Thymus (tissue), 11 donors: ENCODE measurements at regions not wholly inside any gene's neighbourhood (a gene's known extent, or its start where the extent isn't known, plus 50 kb on each side); places are given as distances from the start of the nearest gene placed in this dataset.
"Not testable (repeated sequence)": the region's sequence is repeated elsewhere in the genome, so short reads cannot be mapped to it uniquely, and the experiment has no call there.

ENCODE experiments used
- DNase-seq, 9 donors: peaks; one replicate each; pipeline ENCODE4 v3.0.0-alpha.2; 2013; ENCODE audit warnings: low spot score in 9 of 9, low read depth in 6 of 9, missing footprints in 1 of 9
- H3K27ac ChIP-seq, 2 donors: one replicate each; pipeline ENCODE4 v1.5.1; 2013; ENCODE audit warnings: control low read depth in 1 of 2, low read depth in 1 of 2, low read length in 1 of 2, mild to moderate bottlenecking in 1 of 2, moderate library complexity in 1 of 2
- H3K27me3 ChIP-seq, 2 donors: one replicate each; pipeline ENCODE4 v1.5.1; 2013; ENCODE audit warnings: low read length in 1 of 2; ENCODE audit not compliant: control insufficient read depth in 2 of 2, insufficient read depth in 1 of 2
- H3K36me3 ChIP-seq, 2 donors: one replicate each; pipeline ENCODE4 v1.5.1; 2013; ENCODE audit warnings: low read length in 1 of 2, mild to moderate bottlenecking in 1 of 2, moderate library complexity in 1 of 2; ENCODE audit not compliant: control insufficient read depth in 2 of 2, insufficient read depth in 2 of 2
- H3K4me1 ChIP-seq, 2 donors: one replicate each; pipeline ENCODE4 v1.5.1; 2013; ENCODE audit warnings: low read length in 2 of 2; ENCODE audit not compliant: control insufficient read depth in 2 of 2, insufficient read depth in 2 of 2
- H3K4me3 ChIP-seq, 2 donors: one replicate each; pipeline ENCODE4 v1.5.1; 2013; ENCODE audit warnings: low read length in 2 of 2, control low read depth in 1 of 2, mild to moderate bottlenecking in 1 of 2
- H3K9me3 ChIP-seq, 2 donors: one replicate each; pipeline ENCODE4 v1.5.1; 2013; ENCODE audit warnings: low read length in 1 of 2, mild to moderate bottlenecking in 1 of 2; ENCODE audit not compliant: control insufficient read depth in 2 of 2, insufficient read depth in 1 of 2
- WGBS: extraction: QIAGEN DNeasy Blood & Tissue Kit; methylation state at CpG from one replicate; pipeline ENCODE4 v1.1.7; 2013; 5-methylcytosine and 5-hydroxymethylcytosine counted together
- donor health status: healthy.

DNA sequence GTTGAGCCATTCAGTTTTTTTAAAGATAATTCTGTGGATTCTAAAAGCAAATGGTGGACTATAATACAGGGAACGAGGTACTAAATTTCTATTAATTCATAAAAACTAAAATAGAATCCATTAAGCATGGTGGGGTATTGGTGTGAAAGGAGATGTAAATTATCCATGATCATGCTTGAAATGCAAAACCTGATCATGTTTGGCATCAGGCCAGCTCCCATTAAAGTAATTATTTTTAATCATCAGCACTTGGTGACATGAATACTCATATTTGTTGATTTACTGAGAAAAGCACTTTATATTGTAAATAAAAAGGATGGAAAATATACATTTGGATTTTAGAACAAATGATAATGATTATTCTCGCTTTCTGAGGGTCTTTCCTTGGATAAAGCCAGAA is 232.3 kb upstream of the MEIS1 start:
- H3K27ac ChIP-seq: no peak overlapping the region
- 88% methylated on average over 2 of the region's 2 CpGs for WGBS
- H3K9me3 ChIP-seq: no peaks in the 10 kb centered on the region
- no peaks in the 10 kb centered on the region for H3K36me3 ChIP-seq
- H3K4me1 ChIP-seq: no peaks in the 10 kb centered on the region
- no peak overlapping the region for H3K4me3 ChIP-seq
- H3K27me3 ChIP-seq: no peaks in the 10 kb centered on the region
- no peak for DNase-seq

DNA sequence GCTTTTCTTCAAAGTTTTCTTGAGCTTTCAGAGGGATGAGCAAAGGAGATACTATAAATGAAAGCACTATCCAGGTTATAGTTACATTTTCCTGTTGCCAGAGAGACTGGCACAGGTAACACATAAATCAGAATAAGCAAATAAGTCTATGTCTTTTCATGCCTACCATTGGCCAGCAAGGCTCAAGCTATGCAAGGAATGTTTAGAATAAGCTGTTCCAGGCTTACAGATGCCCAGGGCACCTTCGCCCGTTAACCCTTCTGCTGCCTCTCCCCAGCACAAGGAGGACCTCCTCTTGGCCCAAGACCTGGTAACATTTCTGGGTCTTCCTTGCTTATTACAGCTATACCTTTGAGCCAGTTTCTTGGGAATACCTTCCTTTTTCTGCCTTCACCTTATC is 233.7 kb upstream of the MEIS1 start:
- no peaks in the 10 kb centered on the region for H3K36me3 ChIP-seq
- WGBS: 91% methylated on average over 2 of the region's 2 CpGs

DNA sequence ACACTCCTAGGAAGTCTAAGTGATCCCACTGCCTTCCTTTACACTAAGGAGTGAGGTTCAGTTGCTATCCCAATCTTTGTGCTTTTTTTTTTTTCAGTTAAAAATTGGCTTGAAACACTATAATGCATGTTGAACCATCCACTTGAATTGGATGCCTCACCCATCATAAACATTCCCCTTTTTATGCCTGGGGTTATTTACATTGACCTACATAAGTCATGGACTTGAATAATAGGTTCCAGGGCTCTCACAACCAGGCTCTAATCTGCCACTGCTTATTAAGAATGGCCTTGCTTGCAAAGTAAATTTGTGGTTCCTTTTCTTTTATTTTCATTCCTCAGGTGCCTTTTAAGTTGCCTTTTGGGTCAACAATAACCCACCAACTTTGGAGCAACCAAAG is 236.1 kb upstream of the MEIS1 start:
- Histone ChIP-seq H3K9me3 (no peaks in the 10 kb centered on the region), H3K27me3 (no peaks in the 10 kb centered on the region), H3K27ac (no peak overlapping the region), H3K4me3 (no peak overlapping the region), H3K4me1 (no peaks in the 10 kb centered on the region), H3K36me3 (no peaks in the 10 kb centered on the region)
- DNase-seq: no peak

More for the DNA sequence above, 233.7 kb upstream of the MEIS1 start:
- Histone ChIP-seq H3K27me3 (no peaks in the 10 kb centered on the region), H3K9me3 (no peaks in the 10 kb centered on the region), H3K27ac (no peak overlapping the region), H3K4me3 (no peak overlapping the region), H3K4me1 (no peaks in the 10 kb centered on the region)
- no peak for DNase-seq

DNA sequence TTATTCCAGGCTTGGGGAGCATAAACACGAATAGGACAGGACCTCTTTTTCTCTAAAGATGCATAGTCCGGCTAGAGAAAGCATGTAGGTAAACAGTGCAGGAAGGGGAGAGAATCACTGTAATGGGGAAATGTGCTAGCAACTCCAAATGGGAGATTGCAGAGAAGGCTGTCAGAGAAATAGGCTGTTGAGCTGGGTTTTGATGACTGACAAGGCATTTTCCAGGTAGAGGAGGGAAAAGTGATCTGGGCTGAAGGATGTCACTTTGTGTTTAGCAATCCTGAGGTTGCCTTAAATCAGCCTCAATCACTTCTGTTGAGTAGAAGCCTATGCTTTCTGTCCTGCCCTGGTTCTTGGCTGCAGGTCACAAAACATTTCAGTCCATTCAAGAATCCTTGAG is 242.0 kb upstream of the MEIS1 start:
- no peaks in the 10 kb centered on the region for H3K27me3 ChIP-seq
- H3K36me3 ChIP-seq: no peaks in the 10 kb centered on the region
- no peak overlapping the region for H3K4me3 ChIP-seq
- no peak overlapping the region for H3K27ac ChIP-seq
- no peak for DNase-seq
- no peaks in the 10 kb centered on the region for H3K9me3 ChIP-seq
- WGBS: 89% methylated on average over 2 of the region's 2 CpGs
- H3K4me1 ChIP-seq: no peaks in the 10 kb centered on the region

DNA sequence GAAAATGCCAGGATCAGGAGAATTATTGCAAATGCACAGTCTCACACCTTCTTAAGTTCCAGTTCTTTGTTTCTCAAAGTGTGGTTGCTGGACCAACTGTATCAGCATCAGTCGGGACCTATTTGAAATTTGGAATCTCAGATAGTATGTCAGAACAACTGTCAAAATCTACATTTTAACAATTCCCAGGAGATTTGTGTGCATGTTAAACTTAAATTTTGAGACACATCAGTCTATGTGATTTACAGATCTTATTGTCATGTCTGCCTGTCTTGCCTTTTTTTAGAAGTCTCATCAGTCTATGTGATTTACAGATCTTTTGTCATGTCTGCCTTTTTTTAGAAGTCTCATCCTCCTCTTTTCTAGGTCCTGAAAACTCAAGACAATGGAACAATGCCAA is 243.6 kb upstream of the MEIS1 start:
- 97% methylated on average over 1 of the region's 1 CpG for WGBS
- no peak for DNase-seq
- H3K27me3 ChIP-seq: no peaks in the 10 kb centered on the region

DNA sequence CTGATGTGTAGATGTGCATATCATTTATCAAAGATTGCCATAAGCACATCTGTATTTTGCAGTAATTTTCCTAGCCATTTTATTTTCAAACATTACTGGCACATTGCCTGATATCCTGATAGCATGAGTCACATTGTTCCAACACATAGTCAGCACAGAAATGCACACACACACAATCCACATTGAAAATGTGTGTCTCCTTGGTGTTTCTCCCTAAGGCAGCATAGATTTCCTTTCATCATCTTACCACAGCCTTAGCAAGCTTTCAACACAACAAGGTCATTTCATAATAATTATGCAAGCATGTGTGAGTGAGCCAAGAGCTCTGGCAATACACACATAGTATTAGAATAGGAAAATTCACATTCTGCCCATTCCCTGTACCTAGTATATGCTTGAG is 245.4 kb upstream of the MEIS1 start:
- Histone ChIP-seq H3K36me3 (no peaks in the 10 kb centered on the region), H3K27me3 (no peaks in the 10 kb centered on the region), H3K27ac (no peak overlapping the region), H3K4me1 (no peaks in the 10 kb centered on the region), H3K4me3 (no peak overlapping the region), H3K9me3 (no peaks in the 10 kb centered on the region)
- no peak for DNase-seq

More for the DNA sequence above, 243.6 kb upstream of the MEIS1 start:
- Histone ChIP-seq H3K4me3 (no peak overlapping the region), H3K36me3 (no peaks in the 10 kb centered on the region), H3K27ac (no peak overlapping the region), H3K4me1 (no peaks in the 10 kb centered on the region), H3K9me3 (no peaks in the 10 kb centered on the region)

DNA sequence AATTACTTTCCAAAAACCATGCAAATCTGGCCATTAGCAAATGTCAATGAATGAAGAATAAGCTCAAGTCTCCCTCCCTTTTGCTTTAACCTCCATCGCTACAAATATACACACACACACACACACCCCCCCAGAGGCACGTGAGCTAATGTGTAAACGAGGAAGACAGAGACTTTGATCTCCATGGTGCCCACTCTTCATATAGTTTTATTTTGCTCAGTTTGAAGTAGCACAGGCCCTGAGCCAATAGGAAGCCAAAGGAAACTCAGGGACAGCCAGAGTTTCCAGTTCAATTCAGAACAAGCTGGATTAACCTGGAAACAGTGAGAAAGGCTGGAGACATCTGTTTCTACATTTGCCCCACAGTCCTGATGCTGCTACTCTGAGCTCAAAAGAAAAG is 248.4 kb upstream of the MEIS1 start:
- 93% methylated on average over 3 of the region's 3 CpGs for WGBS
- DNase-seq: no peak

DNA sequence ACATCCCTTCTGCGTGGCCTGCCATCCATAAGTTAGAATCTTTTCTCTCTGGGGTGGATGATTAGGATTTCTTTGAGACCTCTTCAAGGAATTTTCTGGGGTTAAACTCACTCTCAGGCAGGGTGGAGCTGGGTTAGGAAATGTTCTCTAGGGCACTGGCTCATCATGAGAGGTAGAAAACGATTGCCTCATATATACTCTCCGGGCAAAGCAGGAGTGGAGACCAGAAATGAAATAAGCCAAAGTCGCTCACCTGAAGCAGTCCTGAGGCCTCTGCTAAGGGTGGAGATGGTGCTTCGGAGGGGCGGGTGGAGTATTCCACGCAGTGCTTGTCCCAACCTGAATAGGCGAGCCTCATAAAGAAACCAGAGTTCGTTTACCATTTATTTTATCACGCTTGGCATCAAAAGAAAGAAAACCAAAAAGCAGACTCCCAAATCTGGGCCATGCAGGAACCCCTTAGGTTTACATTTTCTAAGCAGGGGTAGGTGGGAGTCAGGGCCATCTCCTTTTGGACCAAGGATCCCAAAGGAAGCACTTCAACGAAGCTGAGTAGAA is 249.3 kb upstream of the MEIS1 start:
- DNase-seq: no peak
- Histone ChIP-seq H3K4me1 (no peaks in the 10 kb centered on the region), H3K36me3 (no peaks in the 10 kb centered on the region), H3K27me3 (no peaks in the 10 kb centered on the region), H3K9me3 (no peaks in the 10 kb centered on the region), H3K27ac (no peak overlapping the region), H3K4me3 (no peak overlapping the region)
- WGBS: 93% methylated on average over 11 of the region's 11 CpGs

More for the DNA sequence above, 248.4 kb upstream of the MEIS1 start:
- no peak overlapping the region for H3K4me3 ChIP-seq
- no peaks in the 10 kb centered on the region for H3K4me1 ChIP-seq
- no peaks in the 10 kb centered on the region for H3K36me3 ChIP-seq
- H3K27ac ChIP-seq: no peak overlapping the region
- H3K9me3 ChIP-seq: no peaks in the 10 kb centered on the region
- H3K27me3 ChIP-seq: no peaks in the 10 kb centered on the region

DNA sequence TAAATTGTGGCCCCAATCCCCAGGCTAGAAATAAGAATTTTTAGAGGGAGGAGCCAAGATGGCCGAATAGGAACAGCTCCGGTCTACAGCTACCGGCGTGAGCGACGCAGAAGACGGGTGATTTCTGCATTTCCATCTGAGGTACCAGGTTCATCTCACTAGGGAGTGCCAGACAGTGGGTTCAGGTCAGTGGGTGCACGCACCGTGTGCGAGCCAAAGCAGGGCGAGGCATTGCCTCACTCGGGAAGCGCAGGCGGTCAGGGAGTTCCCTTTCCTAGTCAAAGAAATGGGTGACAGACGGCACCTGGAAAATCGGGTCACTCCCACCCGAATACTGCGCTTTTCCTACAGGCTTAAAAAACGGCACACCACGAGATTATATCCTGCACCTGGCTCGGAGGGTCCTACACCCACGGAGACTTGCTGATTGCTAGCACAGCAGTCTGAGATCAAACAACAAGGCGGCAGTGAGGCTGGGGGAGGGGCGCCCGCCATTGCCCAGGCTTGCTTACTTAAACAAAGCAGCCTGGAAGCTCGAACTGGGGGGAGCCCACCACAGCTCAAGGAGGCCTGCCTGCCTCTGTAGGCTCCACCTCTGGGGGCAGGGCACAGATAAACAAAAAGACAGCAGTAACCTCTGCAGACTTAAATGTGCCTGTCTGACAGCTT is 257.7 kb upstream of the MEIS1 start:
- DNase-seq, H3K4me3 ChIP-seq, H3K27me3 ChIP-seq, H3K27ac ChIP-seq, H3K36me3 ChIP-seq, H3K4me1 ChIP-seq, H3K9me3 ChIP-seq: not testable (repeated sequence)
- WGBS: 95% methylated on average over 26 of the region's 26 CpGs
